HG02852 (cell line): ENCODE measurements at regions not wholly inside any gene's neighbourhood (a gene's known extent, or its start where the extent isn't known, plus 50 kb on each side); places are given as distances from the start of the nearest gene placed in this dataset.

Experiments
- ATAC-seq: cut with Tn5 transposase; IDR thresholded peaks from one replicate; pipeline ENCODE4 v1.9.1; 2021; ENCODE audit warnings: mild to moderate bottlenecking, moderate library complexity; ENCODE audit not compliant: unreplicated experiment

GRCh38 chr3:34008836-34009809 lies 210.7 kb downstream of the PDCD6IP start:
- ATAC-seq: no peak

GRCh38 chr3:34011171-34012101 lies 213.0 kb downstream of the PDCD6IP start:
- ATAC-seq: no peak

- no peak for ATAC-seq
These were observed 213.7 kb downstream of the PDCD6IP start for GRCh38 chr3:34012102-34012461.

GRCh38 chr3:34013818-34014570 lies 215.6 kb downstream of the PDCD6IP start:
- ATAC-seq: no peak

- ATAC-seq: no peak
These were observed 217.0 kb downstream of the PDCD6IP start for GRCh38 chr3:34015204-34016142.

GRCh38 chr3:34016925-34017587 lies 218.6 kb downstream of the PDCD6IP start:
- no peak for ATAC-seq

- no peak for ATAC-seq
These were observed 219.3 kb downstream of the PDCD6IP start for GRCh38 chr3:34017757-34018156.

- no peak for ATAC-seq
These were observed 220.7 kb downstream of the PDCD6IP start for GRCh38 chr3:34019158-34019557.

GRCh38 chr3:34020170-34020569 lies 221.7 kb downstream of the PDCD6IP start:
- no peak for ATAC-seq

GRCh38 chr3:34020726-34021680 lies 222.6 kb downstream of the PDCD6IP start:
- no peak for ATAC-seq

- ATAC-seq: no peak
These were observed 223.7 kb downstream of the PDCD6IP start for GRCh38 chr3:34022147-34022546.

GRCh38 chr3:34024447-34025240 lies 226.2 kb downstream of the PDCD6IP start:
- no peak for ATAC-seq

GRCh38 chr3:34033839-34034238 lies 235.4 kb downstream of the PDCD6IP start:
- no peak for ATAC-seq

- no peak for ATAC-seq
These were observed 236.4 kb downstream of the PDCD6IP start for GRCh38 chr3:34034840-34035239.

- ATAC-seq: peak; percentile 57
These were observed 237.3 kb downstream of the PDCD6IP start for GRCh38 chr3:34035775-34036174.

GRCh38 chr3:34037260-34037659 lies 238.8 kb downstream of the PDCD6IP start:
- ATAC-seq: no peak

- no peak for ATAC-seq
These were observed 239.7 kb downstream of the PDCD6IP start for GRCh38 chr3:34038131-34038530.
